GM12872 (cell line): ENCODE measurements at regions not wholly inside any gene's neighbourhood (a gene's known extent, or its start where the extent isn't known, plus 50 kb on each side); places are given as distances from the start of the nearest gene placed in this dataset.

Experiments used
- CTCF ChIP-seq: IDR thresholded peaks from 3 replicates; pipeline ENCODE4 v1.5.1; 2011; ENCODE audit warnings: low read depth, mild to moderate bottlenecking, low read length, moderate library complexity; ENCODE audit not compliant: insufficient read depth

DNA sequence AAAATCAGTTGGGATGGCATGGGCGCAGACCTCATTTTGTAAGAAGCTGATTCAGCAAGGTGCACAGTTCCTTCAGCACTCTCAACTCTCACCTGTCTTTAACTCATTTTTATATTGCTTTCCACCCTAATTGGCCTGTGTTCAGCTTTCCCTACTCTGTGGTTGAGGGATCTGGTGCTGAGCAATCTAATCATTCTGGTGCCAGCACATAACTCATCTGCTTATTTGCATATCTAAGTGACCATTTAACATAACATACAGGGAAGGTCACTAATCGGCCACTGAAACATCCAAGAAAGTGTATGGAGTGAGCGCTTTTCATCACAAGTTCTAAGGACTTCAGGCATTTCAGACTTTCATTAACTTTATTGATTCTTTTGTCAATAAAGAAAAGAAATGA, 303.4 kb upstream of the ROPN1 start:
- no peak for TF ChIP-seq CTCF

- no peak for TF ChIP-seq CTCF
Measured at GRCh38 chr3:124296406-124296805, 304.5 kb upstream of the ROPN1 start.

DNA sequence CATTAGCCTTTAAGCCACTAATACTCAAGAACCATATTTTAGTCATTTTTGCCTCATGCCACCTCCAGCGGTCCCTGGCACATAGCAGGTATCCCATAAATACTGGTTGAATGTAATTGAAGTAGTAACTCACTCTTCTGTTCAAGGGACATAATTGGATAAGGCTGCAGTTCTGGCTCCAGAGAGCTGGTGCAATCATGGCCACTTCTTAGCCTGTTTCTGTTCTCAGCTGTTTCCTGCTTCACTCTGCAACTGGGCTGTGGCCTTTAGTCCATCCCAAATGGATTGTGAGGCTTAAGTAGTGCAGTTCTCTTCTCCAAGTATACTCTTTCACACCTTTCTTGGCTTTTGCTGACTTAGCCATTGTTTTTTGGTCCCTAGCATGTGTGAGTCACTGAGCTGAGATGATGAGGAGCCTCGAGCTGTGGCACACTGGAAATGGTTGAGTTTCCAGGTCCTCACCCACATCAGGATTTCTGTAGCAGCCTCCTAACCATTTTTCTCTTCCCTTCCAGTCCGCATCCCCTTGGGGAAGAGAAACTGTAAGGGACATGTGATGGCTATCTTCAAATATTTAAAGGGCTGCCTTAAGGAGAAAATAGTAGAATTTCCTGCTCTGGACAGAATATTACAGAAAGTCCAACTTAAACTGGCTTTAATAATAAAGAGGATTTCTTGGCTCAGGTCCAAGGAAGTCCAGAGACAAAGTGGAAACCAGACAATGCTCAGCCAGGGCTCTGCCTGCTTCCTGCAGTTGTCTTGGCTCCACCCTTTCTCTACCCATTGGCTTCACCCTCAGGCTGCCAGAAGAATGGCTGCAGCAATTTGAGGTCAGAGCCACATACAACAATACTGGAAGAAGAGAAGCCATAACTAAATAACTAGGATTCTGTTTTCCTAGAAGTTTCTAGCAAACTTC, 305.4 kb upstream of the ROPN1 start:
- no peak for TF ChIP-seq CTCF

DNA sequence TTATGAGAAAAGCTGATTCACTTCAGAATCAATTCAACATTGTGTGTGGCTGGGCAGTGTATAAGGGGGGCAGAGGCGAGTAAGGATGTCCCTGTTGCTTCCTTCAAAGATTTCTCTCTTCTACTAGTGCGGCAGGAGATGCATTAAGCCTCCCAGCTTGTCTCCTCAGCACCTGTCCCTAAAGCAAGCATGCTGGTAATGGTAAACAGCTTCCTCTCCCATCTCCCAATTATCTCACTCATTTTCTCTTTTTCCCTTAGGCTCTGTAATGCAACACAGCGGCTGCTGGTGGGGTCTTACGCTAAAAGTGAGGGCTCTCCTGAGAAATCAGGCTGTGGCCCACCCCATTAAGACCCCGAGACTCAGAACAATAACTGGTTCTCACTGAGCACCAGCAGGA, 306.4 kb upstream of the ROPN1 start:
- no peak for TF ChIP-seq CTCF

- TF ChIP-seq CTCF: no peak
Measured at GRCh38 chr3:124298951-124299350, 307.0 kb upstream of the ROPN1 start.

GRCh38 chr3:124299831-124300230, 307.9 kb upstream of the ROPN1 start:
- no peak for TF ChIP-seq CTCF

DNA sequence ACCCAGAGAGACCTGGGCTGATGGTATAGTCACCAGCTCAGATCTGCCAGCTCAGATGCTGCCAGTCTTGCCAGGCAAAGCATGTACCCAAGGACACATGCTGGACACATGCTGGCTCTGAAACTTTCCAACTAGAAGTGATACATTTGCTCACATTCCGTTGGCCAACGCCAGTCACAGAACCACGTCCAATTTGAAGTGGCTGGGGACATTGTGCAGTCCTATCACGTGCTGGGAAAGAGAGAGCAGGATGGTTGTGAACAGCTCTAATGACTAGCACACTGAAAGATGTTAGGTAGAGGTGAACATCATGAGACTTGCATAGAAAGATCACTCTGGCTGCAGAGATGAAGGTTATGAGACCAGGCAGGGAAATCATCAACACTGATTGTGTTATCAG, 308.5 kb upstream of the ROPN1 start:
- no peak for TF ChIP-seq CTCF
